Hindlimb muscle (tissue), 1 donor: ENCODE measurements at regions not wholly inside any gene's neighbourhood (a gene's known extent, or its start where the extent isn't known, plus 50 kb on each side); places are given as distances from the start of the nearest gene placed in this dataset.
"Not testable (repeated sequence)": the region's sequence is repeated elsewhere in the genome, so short reads cannot be mapped to it uniquely, and the experiment has no call there.

Source experiments
- DNase-seq: peaks from one replicate; pipeline ENCODE4 v3.0.0-alpha.2; 2013

DNA sequence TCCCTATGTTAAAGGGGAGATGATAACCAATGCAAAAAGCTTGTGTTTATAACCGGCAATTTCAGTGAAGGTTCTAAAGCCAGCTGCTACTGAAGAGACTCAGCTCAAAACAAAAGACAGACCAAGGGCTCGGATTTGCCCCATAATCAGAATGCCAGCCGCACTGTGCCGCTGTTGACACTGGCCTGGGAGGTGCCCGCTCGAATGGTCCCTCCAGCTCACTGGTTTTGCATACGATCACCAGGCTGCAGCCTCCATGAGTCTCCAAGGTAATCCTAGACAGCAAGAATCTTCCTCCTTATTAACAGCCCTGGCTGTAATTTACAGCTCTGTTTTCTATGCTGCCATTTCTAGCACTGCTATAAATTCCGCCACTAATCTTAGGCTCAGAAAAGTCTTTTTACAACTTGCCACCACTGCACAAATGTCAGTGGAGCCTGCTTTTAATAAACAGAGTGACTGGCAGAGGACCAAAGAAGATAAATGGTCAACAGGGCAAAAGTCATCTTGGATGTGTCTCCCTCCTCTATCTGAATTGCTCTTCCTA, 155.7 kb upstream of the SH3BP4 start:
- DNase-seq, result no peak

DNA sequence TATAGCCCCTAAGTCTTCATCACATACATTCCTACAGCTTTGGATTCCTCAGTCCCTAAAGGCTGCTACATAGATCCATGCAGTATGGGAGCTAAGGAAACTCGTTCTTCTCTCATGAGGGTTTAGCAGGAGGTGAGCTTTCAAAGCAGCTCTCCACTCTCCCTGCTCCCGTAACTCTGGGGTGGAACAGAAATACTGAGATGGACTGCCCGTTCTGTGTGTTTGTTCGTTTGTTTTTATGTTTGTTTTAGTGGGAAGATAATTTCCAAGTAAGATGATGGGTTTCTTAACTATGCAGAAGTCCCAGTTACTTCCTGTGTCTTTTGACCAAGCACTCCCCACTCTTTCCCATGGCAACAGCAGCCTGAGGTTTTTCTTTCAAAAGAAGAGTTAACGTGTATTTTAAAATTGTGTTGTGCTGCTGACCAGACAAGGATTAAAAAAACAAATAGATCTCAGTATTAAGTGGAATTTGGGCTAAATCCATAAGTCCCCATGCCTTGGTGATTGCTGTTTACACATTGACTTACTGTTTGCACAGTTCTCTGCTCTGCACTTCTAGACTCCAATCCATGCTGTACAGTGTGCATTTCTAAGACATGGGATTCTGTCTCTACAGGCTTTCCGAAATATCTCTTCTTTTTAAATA, 156.4 kb upstream of the SH3BP4 start:
- DNase-seq, result no peak

GRCh38 chr2:234794866-234795265, 157.0 kb upstream of the SH3BP4 start:
- DNase-seq, result no peak

- DNase-seq, result no peak
Observed at GRCh38 chr2:234793212-234793785, 158.5 kb upstream of the SH3BP4 start.

GRCh38 chr2:234792621-234793022, 159.2 kb upstream of the SH3BP4 start:
- no peak for DNase-seq

DNA sequence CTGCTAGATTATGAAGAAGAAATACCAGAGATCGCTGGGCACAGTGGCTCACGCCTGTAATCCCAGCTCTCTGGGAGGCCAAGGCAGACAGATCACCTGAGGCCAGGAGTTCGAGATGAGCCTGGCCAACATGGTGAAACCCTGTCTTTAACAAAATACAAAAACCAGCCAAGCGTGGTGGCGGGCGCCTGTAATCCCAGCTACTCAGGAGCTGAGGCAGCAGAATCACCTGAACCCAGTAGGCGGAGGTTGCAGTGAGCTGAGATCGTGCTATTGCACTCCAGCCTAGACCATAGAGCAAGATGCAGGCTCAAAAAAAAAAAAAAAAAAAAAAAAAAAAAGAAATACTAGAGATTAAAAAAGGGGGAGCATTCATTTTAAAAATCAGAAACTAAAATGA, 159.7 kb upstream of the SH3BP4 start:
- DNase-seq, result not testable (repeated sequence)

DNA sequence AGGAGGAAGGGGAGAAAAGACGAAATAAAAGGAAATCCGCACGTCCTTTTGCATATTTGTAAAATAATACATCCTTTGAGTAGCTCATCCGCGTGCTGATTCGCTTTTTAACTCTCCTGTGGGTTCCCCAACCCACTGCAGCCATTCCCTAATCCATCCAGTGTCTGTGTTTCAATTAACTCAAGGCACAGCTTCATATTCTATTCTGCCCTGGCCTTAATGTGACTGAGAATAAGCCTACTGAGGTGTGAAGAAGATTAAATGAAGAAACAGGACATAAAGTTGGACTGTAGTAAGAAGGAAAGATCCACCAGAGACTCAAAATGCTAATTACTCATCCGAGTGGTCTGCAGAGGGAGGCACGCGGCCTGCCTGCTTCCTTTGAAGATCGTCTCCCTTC, 161.4 kb upstream of the SH3BP4 start:
- no peak for DNase-seq

GRCh38 chr2:234789556-234790325, 162.1 kb upstream of the SH3BP4 start:
- no peak for DNase-seq

DNA sequence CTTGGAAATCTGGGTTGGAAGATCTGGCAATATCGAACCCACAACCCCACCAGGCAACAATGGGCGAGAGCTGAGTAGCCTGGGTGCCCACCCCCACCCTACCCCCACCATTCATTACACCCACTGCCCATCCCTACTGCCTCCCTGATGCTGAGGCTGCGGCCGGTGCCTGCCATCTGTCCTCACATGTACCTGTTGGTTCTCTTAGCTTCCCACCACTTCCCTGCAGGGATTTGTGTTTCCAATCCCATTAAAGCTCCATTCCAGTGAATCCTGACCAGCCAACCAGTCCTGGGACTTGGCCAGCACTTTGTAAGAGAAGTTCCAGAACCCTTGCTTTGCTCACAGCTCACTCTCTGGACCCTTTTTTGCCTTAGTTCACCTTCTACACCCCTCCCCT, 163.0 kb upstream of the SH3BP4 start:
- no peak for DNase-seq

DNA sequence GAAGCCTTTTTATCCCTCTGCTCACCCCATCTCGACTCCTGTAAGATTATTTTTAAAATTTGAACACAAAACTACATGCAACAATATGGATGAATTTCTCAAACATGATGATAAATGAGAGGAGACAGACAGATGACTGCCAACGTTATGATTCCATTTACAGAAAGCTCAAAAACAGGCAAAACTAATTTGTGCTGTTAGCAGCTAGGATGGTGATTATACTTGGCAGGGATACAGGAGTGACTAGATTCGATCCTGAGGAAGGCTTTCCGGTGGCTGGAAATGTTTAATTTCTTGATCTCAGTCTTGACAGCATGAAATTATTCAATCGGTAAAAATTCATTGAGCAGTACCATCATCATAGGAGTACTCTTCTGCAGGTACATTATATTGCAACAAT, 163.4 kb upstream of the SH3BP4 start:
- DNase-seq, result no peak

- DNase-seq, result no peak
Observed at GRCh38 chr2:234787114-234787513, 164.7 kb upstream of the SH3BP4 start.

DNA sequence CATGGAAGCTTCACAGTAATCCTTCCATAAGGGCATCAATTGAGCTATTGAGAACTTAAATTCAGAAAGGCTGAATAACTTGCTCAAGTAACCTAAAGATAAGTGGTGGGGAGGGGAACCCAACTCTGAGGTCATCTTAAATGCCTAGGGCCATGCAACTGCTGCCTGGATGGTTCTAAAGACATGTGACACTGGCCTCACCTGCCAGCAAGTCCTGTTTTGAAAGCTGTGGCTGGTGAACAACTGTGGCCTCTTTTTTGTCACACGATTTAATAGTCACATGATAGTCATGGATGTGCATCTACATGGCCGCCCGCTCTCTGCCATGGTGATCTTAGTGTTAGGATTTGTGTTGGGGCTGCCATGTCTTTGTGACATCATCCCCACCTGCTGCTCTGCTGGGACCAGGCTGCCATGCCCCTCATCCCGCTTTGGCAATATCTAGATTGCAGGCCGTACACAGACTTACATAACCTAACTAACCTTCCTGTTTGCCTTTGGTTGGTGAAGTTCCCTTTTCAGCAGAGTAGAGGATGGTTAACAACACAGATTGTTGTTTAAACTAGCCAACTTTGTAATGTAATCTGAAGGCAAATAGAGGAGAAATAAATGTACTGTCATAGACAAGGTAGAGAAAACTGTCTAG, 177.9 kb upstream of the SH3BP4 start:
- DNase-seq, result no peak

- no peak for DNase-seq
Observed at GRCh38 chr2:234773129-234773528, 178.7 kb upstream of the SH3BP4 start.

DNA sequence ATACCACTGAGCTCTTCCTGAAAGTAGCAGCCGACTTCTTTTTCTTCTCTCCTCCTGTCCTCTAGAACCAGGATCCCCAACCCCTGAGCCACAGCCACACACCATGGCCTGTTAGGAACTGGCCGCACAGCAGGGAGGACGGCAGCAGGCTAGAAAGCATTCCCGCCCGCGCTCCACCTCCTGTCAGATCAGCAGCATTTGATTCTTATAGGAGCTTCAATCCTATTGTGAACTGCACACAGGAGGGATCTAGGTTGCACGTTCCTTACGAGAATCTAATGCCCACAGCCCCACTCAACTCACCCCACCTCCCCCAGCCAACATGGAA, 179.1 kb upstream of the SH3BP4 start:
- DNase-seq, result no peak

GRCh38 chr2:234771980-234772732, 179.7 kb upstream of the SH3BP4 start:
- DNase-seq, result no peak

GRCh38 chr2:234771176-234771575, 180.6 kb upstream of the SH3BP4 start:
- no peak for DNase-seq

GRCh38 chr2:234770715-234771141, 181.1 kb upstream of the SH3BP4 start:
- DNase-seq, result no peak

DNA sequence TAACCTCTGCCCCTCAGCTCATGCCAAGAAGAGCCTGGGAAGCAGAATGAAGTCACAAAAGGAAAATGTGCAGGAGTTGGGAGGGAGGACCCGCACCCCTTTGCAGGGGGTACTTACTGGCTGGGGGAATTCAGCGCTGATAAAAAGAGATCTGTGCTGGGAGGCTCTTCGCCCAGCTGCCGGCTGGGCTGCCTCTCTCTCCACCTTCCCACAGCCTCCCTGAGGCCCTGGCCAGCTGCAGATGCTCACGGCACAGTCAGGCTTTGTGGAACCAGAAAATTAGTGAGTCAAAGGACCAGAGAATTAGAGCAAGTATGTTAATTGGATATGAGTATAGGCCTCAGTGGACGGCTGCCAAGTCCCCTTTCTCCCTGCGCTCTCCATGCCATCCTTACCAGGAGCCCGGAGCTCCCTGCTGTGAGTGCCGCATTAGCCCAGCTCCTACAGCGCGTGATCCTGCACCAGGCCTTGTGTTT, 181.7 kb upstream of the SH3BP4 start:
- DNase-seq, result no peak

- DNase-seq, result no peak
Observed at GRCh38 chr2:234768608-234769196, 183.1 kb upstream of the SH3BP4 start.

GRCh38 chr2:234765279-234765678, 186.5 kb upstream of the SH3BP4 start:
- DNase-seq, result no peak

DNA sequence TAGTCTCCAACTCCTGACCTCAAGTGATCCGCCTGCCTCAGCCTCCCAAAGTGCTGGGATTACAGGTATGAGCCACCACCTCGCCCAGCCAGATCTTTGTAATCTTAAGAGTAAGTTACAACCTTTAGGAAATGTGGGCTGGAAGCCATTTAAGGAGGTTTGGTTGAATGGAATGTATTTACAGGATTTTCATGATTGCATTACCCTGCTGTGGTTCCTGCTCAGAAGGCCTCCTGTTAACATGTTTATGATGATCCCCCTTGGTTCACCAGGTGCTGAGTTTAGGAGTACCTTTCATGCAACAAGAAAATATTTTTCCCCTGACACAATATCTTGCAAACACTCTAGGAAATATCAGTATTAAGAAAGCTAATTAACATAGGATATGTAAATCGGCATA, 187.4 kb upstream of the SH3BP4 start:
- no peak for DNase-seq
